GM13977 (cell line): ENCODE measurements at regions not wholly inside any gene's neighbourhood (a gene's known extent, or its start where the extent isn't known, plus 50 kb on each side); places are given as distances from the start of the nearest gene placed in this dataset.

Source experiments
- DNase-seq: peaks from one replicate; pipeline ENCODE4 v3.0.0; 2012; ENCODE audit warnings: low spot score
- in situ Hi-C: fragments of 300-500 bp; cut with MboI; formaldehyde crosslinking; loops from one replicate; pipeline ENCODE4 v1.12.0; 2022; ENCODE audit warnings: low sequenced_read_pairs, low pct_unique_long_range_greater_than_20kb, mixed read lengths, inconsistent platforms; ENCODE audit not compliant: unreplicated experiment
- TF ChIP-seq, protein P1 (sequence below): IDR thresholded peaks from 2 replicates; pipeline ENCODE4 v1.5.1; 2012; ENCODE audit warnings: mild to moderate bottlenecking, control low read depth; ENCODE audit not compliant: insufficient read depth; ENCODE audit errors: extremely low read depth, missing control alignments

DNA sequence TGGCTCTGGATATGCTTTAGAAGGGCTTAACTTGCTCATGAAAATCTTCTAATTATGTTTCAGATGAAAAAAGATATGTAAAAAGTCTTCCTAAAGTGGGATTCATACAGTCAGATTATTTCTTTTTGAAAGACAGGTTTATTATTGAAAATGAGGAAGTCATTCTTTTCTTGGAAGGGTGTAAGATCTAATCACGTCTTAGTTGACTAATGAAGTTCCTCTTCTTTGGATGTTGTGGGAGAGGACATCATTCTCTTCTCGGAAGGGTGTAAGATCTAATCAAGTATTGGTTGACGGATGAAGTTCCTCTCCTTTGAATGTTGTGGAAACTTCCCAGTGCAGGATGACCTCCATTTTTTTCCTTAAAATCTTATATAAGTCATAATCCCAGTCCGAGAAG, 74.9 kb downstream of the ALG10 start:
- TF ChIP-seq, protein P1, sequence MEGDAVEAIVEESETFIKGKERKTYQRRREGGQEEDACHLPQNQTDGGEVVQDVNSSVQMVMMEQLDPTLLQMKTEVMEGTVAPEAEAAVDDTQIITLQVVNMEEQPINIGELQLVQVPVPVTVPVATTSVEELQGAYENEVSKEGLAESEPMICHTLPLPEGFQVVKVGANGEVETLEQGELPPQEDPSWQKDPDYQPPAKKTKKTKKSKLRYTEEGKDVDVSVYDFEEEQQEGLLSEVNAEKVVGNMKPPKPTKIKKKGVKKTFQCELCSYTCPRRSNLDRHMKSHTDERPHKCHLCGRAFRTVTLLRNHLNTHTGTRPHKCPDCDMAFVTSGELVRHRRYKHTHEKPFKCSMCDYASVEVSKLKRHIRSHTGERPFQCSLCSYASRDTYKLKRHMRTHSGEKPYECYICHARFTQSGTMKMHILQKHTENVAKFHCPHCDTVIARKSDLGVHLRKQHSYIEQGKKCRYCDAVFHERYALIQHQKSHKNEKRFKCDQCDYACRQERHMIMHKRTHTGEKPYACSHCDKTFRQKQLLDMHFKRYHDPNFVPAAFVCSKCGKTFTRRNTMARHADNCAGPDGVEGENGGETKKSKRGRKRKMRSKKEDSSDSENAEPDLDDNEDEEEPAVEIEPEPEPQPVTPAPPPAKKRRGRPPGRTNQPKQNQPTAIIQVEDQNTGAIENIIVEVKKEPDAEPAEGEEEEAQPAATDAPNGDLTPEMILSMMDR, result no peak
- no peak for DNase-seq
- in situ Hi-C loops, result no loop called here

GRCh38 chr12:34105392-34105933, 83.2 kb downstream of the ALG10 start:
- TF ChIP-seq, protein P1, result no peak
- in situ Hi-C loops, result loop anchor here (25.0 kb wide), 1 partner anchor 107 kb away; no protein-coding TSS in a partner anchor
- no peak for DNase-seq

- in situ Hi-C loops, result loop anchor here (25.0 kb wide), 1 partner anchor 106 kb away; no protein-coding TSS in a partner anchor
- no peak for DNase-seq
- TF ChIP-seq, protein P1, result no peak
Measured at GRCh38 chr12:34106172-34106571, 83.9 kb downstream of the ALG10 start.

DNA sequence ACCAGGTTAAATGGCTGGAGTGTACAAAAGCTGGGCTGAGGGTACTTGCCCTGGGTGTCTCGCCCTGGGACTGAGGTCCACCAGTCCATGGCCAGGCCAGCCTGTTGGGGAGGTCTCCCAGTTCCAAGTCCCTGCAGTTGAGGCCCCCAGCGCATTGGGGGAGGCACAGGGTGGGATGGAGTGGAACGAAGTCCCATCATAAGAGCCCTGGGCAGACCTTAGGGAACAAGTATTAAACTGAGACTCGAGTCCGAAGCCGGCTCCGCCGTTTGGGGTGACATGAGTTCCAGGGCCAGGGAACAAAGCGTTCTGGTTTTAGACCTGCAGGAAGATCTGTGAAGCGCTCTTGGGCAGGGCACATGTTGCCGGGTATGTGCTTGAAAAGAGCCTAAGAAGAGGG, 84.7 kb downstream of the ALG10 start:
- in situ Hi-C loops, result loop anchor here (25.0 kb wide), 1 partner anchor 105 kb away; no protein-coding TSS in a partner anchor
- no peak for DNase-seq

GRCh38 chr12:34107781-34108404, 85.6 kb downstream of the ALG10 start:
- no peak for DNase-seq
- in situ Hi-C loops, result loop anchor here (25.0 kb wide), 1 partner anchor 104 kb away; no protein-coding TSS in a partner anchor
- TF ChIP-seq, protein P1, result no peak

More for the DNA sequence above, 84.7 kb downstream of the ALG10 start:
- TF ChIP-seq, protein P1, result no peak

- in situ Hi-C loops, result loop anchor here (25.0 kb wide), 1 partner anchor 104 kb away; no protein-coding TSS in a partner anchor
- TF ChIP-seq, protein P1, result no peak
- no peak for DNase-seq
Measured at GRCh38 chr12:34108405-34108803, 86.1 kb downstream of the ALG10 start.
